ENCODE measurements at regions not wholly inside any gene's neighbourhood (a gene's known extent, or its start where the extent isn't known, plus 50 kb on each side); places are given as distances from the start of the nearest gene placed in this dataset.

- Histone ChIP-seq H3K4me1 (no peaks in the 10 kb centered on the region), H3K27me3 (no peaks in the 10 kb centered on the region), H3K9me3 (no peaks in the 10 kb centered on the region), H3K27ac (no peak overlapping the region), H3K36me3 (no peaks in the 10 kb centered on the region), H3K4me3 (no peak overlapping the region)
- DNase-seq (no peak), ATAC-seq (no peak)
- intact Hi-C loops (cut with DNase I; ENCODE audit: low total_unique reads) (no loop called here), in situ Hi-C loops (cut with MboI; ENCODE audit: low sequenced_read_pairs in 4 of 4) (no loop called here)
- TF ChIP-seq CTCF (IDR thresholded peaks at IDR 0.05 in 4 of 5, conservative IDR thresholded peaks at IDR 0.05 in 1 of 5): no peak
- TF ChIP-seq POLR2A (IDR thresholded peaks at IDR 0.05): no peak
These were observed 1507.6 kb downstream of the PCDH9 start for GRCh38 chr13:65722506-65722905.

DNA sequence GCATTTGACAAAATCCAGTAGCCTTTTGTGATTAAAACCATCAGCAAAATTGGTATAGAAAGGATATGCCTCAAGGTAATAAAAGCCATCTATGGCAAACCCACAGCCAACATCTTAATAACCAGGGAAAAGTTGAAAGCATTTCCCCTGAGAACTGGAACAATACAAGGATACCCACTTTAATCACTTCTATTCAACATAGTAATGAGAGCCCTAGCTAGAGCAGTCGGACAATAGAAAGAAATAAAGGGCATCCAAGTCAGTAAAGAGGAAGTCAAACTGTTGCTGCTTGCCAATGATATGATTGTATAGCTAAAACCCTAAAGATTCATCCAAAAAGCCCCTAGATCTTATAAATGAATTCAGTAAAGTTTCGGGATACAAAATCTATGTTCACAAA lies 1510.3 kb downstream of the PCDH9 start:
- TF ChIP-seq POLR2A (IDR thresholded peaks at IDR 0.05): no peak
- no peak for TF ChIP-seq CTCF (IDR thresholded peaks at IDR 0.05 in 4 of 5, conservative IDR thresholded peaks at IDR 0.05 in 1 of 5)
- H3K27ac ChIP-seq: no peak overlapping the region
- H3K9me3 ChIP-seq: no peaks in the 10 kb centered on the region
- intact Hi-C loops (cut with DNase I; ENCODE audit: low total_unique reads) (no loop called here), in situ Hi-C loops (cut with MboI; ENCODE audit: low sequenced_read_pairs in 4 of 4) (no loop called here)
- no peaks in the 10 kb centered on the region for H3K36me3 ChIP-seq
- DNase-seq (no peak), ATAC-seq (no peak)
- no peaks in the 10 kb centered on the region for H3K27me3 ChIP-seq
- H3K4me1 ChIP-seq: no peaks in the 10 kb centered on the region
- H3K4me3 ChIP-seq: no peak overlapping the region

DNA sequence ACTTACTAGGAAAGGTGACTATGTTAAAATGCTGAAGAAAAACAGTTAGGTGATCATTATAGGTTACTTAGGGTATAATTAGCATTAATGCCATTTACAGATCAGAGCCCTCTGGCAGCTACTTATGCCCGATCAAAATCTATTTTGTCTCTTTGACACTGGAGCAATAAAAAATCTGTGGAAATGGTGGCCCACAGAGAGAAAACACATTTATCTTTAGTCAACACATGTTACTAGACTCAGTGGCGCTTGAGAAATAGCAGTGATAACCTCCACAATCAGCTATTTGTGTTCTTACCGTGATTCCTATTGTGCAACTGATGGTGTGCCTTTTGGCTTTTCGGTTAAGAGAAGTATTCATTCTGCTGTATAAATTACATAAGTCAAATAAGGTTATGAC lies 1519.6 kb downstream of the PCDH9 start:
- Histone ChIP-seq H3K27ac (no peak overlapping the region), H3K4me3 (no peak overlapping the region)
- intact Hi-C loops (cut with DNase I; ENCODE audit: low total_unique reads): no loop called here

GRCh38 chr13:65697843-65698242 lies 1532.3 kb downstream of the PCDH9 start:
- Histone ChIP-seq H3K4me1 (no peaks in the 10 kb centered on the region), H3K27ac (no peak overlapping the region), H3K27me3 (no peaks in the 10 kb centered on the region), H3K36me3 (no peaks in the 10 kb centered on the region), H3K4me3 (no peak overlapping the region), H3K9me3 (no peaks in the 10 kb centered on the region)
- DNase-seq (no peak), ATAC-seq (no peak)
- in situ Hi-C loops (cut with MboI; ENCODE audit: low sequenced_read_pairs in 4 of 4): no loop called here
- intact Hi-C loops (cut with DNase I; ENCODE audit: low total_unique reads): no loop called here
- no peak for TF ChIP-seq POLR2A (IDR thresholded peaks at IDR 0.05)
- TF ChIP-seq CTCF (IDR thresholded peaks at IDR 0.05 in 4 of 5, conservative IDR thresholded peaks at IDR 0.05 in 1 of 5): no peak

More for the DNA sequence above, 1519.6 kb downstream of the PCDH9 start:
- DNase-seq (no peak), ATAC-seq (no peak)
- TF ChIP-seq CTCF (IDR thresholded peaks at IDR 0.05 in 4 of 5, conservative IDR thresholded peaks at IDR 0.05 in 1 of 5) (no peak), POLR2A (IDR thresholded peaks at IDR 0.05) (no peak)
- no peaks in the 10 kb centered on the region for H3K27me3 ChIP-seq
- in situ Hi-C loops (cut with MboI; ENCODE audit: low sequenced_read_pairs in 4 of 4): no loop called here
- no peaks in the 10 kb centered on the region for H3K9me3 ChIP-seq
- no peaks in the 10 kb centered on the region for H3K4me1 ChIP-seq
- no peaks in the 10 kb centered on the region for H3K36me3 ChIP-seq

DNA sequence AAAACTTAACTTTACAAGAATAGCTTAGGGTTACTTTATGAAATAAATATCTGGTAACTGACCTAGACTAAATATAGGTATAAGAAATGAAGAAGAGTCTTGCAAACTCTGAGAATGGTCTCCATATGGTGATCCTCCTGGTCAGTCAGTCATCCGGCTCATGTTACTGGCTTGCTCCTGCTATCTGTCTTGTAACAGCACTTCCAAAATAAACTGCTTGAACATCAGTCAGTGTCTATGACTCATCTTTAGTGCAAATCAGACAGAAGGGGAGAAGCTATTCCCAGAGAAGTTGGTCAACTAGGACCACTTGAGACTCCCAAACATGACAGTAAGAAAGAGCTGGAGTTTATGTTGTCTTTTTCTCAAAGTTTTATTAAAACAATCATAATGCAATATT lies 1550.9 kb downstream of the PCDH9 start:
- Histone ChIP-seq H3K27ac (no peak overlapping the region), H3K4me1 (no peaks in the 10 kb centered on the region), H3K27me3 (no peaks in the 10 kb centered on the region), H3K4me3 (no peak overlapping the region), H3K9me3 (no peaks in the 10 kb centered on the region), H3K36me3 (no peaks in the 10 kb centered on the region)
- ATAC-seq (no peak), DNase-seq (no peak)
- TF ChIP-seq CTCF (IDR thresholded peaks at IDR 0.05 in 4 of 5, conservative IDR thresholded peaks at IDR 0.05 in 1 of 5) (no peak), POLR2A (IDR thresholded peaks at IDR 0.05) (no peak)
- in situ Hi-C loops (cut with MboI; ENCODE audit: low sequenced_read_pairs in 4 of 4): no loop called here
- intact Hi-C loops (cut with DNase I; ENCODE audit: low total_unique reads): no loop called here

Measured in gastrocnemius medialis (tissue), 4 donors.